ACC112 (cell line): ENCODE measurements at regions not wholly inside any gene's neighbourhood (a gene's known extent, or its start where the extent isn't known, plus 50 kb on each side); places are given as distances from the start of the nearest gene placed in this dataset.
"Not testable (repeated sequence)": the region's sequence is repeated elsewhere in the genome, so short reads cannot be mapped to it uniquely, and the experiment has no call there.

Experiments used
- H2AFZ ChIP-seq: fragments of 200-600 bp; sonication (generic); one replicate; pipeline ENCODE4 v1.6.0; 2017; ENCODE audit warnings: antibody characterized with exemption, low read length; ENCODE audit not compliant: unreplicated experiment
- H3K27ac ChIP-seq: fragments of 200-600 bp; sonication (generic); 2 replicates; pipeline ENCODE4 v1.5.1; 2014; ENCODE audit warnings: low read depth, mild to moderate bottlenecking, antibody characterized with exemption, low read length, moderate library complexity
- H3K27me3 ChIP-seq: fragments of 200-600 bp; sonication (generic); 2 replicates; pipeline ENCODE4 v1.6.1; 2014; ENCODE audit warnings: mild to moderate bottlenecking, antibody characterized with exemption, low read length, moderate library complexity, mixed read lengths; ENCODE audit not compliant: insufficient read depth
- H3K36me3 ChIP-seq: fragments of 200-600 bp; sonication (generic); 2 replicates; pipeline ENCODE4 v1.6.1; 2016; ENCODE audit warnings: mild to moderate bottlenecking, antibody characterized with exemption, low read length, moderate library complexity, mixed read lengths; ENCODE audit not compliant: insufficient read depth
- H3K4me1 ChIP-seq: fragments of 200-600 bp; sonication (generic); one replicate; pipeline ENCODE4 v1.6.1; 2016; ENCODE audit warnings: low read length, mixed read lengths; ENCODE audit not compliant: insufficient read depth, unreplicated experiment, control insufficient read depth
- H3K4me3 ChIP-seq: fragments of 200-600 bp; sonication (generic); 2 replicates; pipeline ENCODE4 v1.5.1; 2014; ENCODE audit warnings: mild to moderate bottlenecking, low read depth, low read length
- H3K79me2 ChIP-seq: fragments of 200-600 bp; sonication (generic); one replicate; pipeline ENCODE4 v1.6.0; 2016; ENCODE audit warnings: low read length; ENCODE audit not compliant: control insufficient read depth, unreplicated experiment, insufficient read depth

- H3K79me2 ChIP-seq = no peaks in the 10 kb centered on the region
- no peak overlapping the region for H2AFZ ChIP-seq
These were observed 69.4 kb upstream of the TARDBP start for GRCh38 chr1:10943041-10943440.

DNA sequence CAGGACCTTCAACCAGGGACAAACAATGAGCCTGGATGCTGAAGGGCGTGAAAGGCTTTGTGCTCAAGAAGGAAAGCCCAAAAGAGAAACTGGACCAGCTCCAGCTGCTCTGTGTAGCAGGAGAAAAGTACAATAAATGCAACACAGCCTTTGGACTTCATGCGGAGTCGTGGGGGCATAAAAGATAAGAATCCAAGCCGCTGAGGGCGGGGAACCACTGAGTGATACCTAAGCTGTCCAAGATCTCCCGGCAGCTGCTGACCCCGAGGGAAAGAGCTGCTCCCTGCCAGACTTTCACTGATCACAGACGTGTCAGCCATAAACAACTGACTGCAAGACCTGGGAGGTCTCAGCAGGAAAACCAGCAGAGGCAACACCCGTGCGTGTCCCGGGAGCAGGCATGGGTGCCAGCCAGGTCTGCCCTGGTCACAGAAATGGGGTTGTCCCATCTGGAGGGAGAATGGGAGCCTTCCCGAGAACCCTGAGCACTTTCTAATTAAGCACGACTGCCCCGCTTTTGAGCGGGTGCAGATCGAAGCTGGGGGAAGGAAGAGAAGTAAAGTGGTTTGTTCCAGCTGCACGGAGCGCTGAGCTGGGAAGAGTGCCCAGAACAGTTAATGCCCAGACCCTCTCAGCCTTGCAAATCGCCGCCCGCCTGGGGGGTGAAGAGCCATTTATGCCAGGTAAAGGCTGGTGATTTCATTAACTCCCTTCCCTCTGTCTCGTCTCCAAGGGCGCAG is 68.3 kb upstream of the TARDBP start:
- Histone ChIP-seq H3K79me2 (no peaks in the 10 kb centered on the region), H3K27me3 (no peaks in the 10 kb centered on the region), H3K4me3 (peak overlapping the region; percentile 76), H3K4me1 (no peaks in the 10 kb centered on the region), H2AFZ (peak overlapping the region; percentile 97), H3K27ac (no peak overlapping the region), H3K36me3 (no peaks in the 10 kb centered on the region)

More at GRCh38 chr1:10943041-10943440, 69.4 kb upstream of the TARDBP start:
- Histone ChIP-seq H3K27ac (no peak overlapping the region), H3K4me1 (no peaks in the 10 kb centered on the region), H3K36me3 (no peaks in the 10 kb centered on the region), H3K27me3 (no peaks in the 10 kb centered on the region), H3K4me3 (no peak overlapping the region)

DNA sequence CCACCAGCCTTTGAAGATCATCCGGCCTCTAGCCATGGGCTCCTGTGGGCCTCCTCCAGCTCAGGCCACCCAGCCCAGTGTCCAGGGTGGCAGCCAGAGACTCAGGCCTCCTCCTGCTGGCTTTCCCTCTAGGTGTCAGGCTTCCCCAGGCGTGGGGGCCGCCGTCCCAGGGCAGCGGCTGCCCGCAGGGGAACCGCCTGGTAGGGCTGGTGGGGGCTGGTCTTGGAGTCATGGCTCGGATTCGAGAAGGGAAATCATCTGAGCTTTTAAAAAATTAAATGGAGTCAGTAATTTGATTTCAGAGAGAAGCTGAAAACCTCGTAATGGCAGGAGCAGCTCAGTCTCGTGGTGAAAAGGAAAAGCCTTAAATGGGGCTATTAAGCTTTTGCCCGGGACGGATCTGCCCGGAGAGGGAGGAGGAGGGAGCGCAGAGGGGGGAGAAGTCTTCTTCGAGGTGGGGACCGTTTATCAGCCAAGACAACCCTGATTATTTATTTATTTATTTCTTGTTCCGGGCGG is 66.4 kb upstream of the TARDBP start:
- no peak overlapping the region for H3K4me3 ChIP-seq

GRCh38 chr1:10947181-10947580 is 65.3 kb upstream of the TARDBP start:
- Histone ChIP-seq H3K36me3 (no peaks in the 10 kb centered on the region), H2AFZ (no peak overlapping the region), H3K27me3 (no peaks in the 10 kb centered on the region), H3K4me1 (no peaks in the 10 kb centered on the region), H3K79me2 (no peaks in the 10 kb centered on the region), H3K27ac (no peak overlapping the region), H3K4me3 (no peak overlapping the region)

More for the DNA sequence above, 66.4 kb upstream of the TARDBP start:
- Histone ChIP-seq H3K27me3 (no peaks in the 10 kb centered on the region), H3K4me1 (no peaks in the 10 kb centered on the region), H3K36me3 (no peaks in the 10 kb centered on the region), H2AFZ (no peak overlapping the region), H3K79me2 (no peaks in the 10 kb centered on the region), H3K27ac (no peak overlapping the region)

DNA sequence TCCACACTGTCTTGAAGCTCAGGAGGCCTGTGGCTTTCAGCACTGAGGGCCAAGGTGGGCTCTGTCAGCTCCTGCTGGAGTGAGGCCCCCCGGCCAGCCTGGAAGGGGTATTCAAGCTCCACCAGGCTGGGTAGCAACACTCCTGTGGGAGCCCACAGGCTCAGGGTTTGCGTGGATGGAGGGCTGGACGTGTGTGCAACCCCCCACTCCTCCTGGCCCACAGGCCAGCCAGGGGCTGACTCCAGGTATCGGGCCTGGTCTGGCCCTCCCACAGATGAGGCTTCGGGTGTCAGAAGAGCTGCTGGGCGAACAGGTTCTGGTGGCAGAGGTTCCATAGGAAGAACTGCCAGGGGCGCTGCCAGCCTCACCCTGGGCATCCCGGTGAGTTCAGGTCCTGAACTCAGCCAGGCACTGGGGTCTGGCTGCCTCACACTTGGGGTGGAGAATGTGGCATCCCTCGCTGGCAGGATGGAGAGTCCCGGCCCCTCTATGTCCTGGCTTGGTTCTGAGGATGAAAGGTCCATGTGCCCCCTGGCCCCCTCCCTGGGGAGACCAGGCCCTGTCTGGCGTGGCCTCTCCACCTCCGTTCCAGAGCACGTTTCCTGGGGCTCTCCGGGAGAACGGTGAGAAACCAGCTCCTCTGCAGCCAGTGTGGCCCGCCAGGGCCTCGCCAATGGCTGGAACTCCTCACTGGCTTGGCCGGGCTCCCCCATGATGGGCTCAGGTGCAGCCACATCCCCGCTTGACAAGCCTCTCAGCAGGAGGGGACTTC is 64.6 kb upstream of the TARDBP start:
- 0 out of 2 replicates have a peak, but pooled peaks cover under 1% of the 10 kb centered on the region for H3K27me3 ChIP-seq
- H3K79me2 ChIP-seq = no peaks in the 10 kb centered on the region
- no peak overlapping the region for H3K27ac ChIP-seq
- no peak overlapping the region for H2AFZ ChIP-seq
- H3K4me1 ChIP-seq = no peaks in the 10 kb centered on the region
- no peak overlapping the region for H3K4me3 ChIP-seq
- H3K36me3 ChIP-seq = no peaks in the 10 kb centered on the region

DNA sequence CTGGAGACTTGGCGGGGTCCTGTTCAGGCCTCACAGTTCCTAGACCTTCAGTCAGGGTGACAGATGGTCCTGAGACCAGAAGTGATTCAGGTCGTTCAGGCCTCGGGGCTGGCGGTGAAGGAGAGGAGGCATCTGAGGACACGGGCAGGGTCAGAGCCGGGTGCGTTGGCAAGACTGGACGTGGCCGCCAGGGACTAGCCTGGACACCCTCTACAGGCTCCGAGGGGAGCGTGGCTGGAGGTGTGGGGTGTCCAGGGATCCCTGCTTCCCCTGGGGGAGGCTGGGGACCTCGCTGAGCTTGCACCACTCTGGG is 64.0 kb upstream of the TARDBP start:
- Histone ChIP-seq H2AFZ (no peak overlapping the region), H3K27ac (no peak overlapping the region), H3K4me3 (no peak overlapping the region), H3K4me1 (no peaks in the 10 kb centered on the region), H3K79me2 (no peaks in the 10 kb centered on the region), H3K36me3 (no peaks in the 10 kb centered on the region), H3K27me3 (peaks cover 6% of the 10 kb centered on the region; the same call in 1 of the 2 replicates)

- Histone ChIP-seq H3K36me3 (no peaks in the 10 kb centered on the region), H3K4me3 (no peak overlapping the region), H3K27ac (no peak overlapping the region), H3K4me1 (no peaks in the 10 kb centered on the region), H2AFZ (no peak overlapping the region), H3K79me2 (no peaks in the 10 kb centered on the region), H3K27me3 (peaks cover 10% of the 10 kb centered on the region; the same call in 1 of the 2 replicates)
These were observed 61.9 kb upstream of the TARDBP start for GRCh38 chr1:10950316-10951172.

DNA sequence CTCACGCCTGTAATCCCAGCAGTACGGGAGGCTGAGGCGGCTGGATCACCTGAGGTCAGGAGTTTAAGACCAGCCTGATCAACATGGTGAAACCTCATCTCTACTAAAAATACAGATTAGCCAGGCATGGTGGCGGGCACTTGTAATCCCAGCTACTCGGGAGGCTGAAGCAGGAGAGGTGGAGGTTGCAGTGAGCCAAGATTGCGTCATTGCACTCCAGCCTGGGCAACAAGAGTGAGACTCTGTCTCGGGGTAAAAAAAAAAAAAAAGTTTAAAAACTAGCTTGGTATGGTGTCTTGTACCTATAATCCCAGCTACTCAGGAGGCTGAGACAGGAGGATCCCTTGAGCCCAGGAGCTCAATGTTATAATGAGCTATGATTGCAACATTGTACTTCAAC is 61.2 kb upstream of the TARDBP start:
- H3K36me3 ChIP-seq, H3K4me3 ChIP-seq: not testable (repeated sequence)
- H3K27me3 ChIP-seq = peaks cover 10% of the 10 kb centered on the region; the same call in 1 of the 2 replicates

DNA sequence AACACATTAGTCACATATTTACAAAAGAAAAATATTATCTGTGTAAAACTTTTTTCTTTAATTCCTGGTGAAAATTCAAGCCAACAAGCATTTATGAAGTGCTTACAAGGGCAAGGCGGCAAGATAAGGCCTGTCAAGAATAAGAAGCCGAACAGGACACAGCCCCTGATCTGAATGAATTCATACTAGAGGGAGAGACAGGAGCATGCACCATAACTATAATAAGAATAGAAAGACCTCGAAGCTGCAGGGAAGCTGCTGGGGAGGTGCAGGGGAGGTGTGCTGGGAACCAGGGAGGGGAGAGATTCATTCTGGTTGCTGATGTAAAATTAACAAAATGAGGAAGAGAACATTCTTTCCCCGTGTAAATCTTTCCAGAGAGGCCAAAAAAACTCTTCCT is 60.5 kb upstream of the TARDBP start:
- H3K4me3 ChIP-seq = no peak overlapping the region
- no peaks in the 10 kb centered on the region for H3K4me1 ChIP-seq
- peaks cover 10% of the 10 kb centered on the region; the same call in 1 of the 2 replicates for H3K27me3 ChIP-seq
- no peaks in the 10 kb centered on the region for H3K36me3 ChIP-seq
- no peak overlapping the region for H3K27ac ChIP-seq
- H3K79me2 ChIP-seq = no peaks in the 10 kb centered on the region
- no peak overlapping the region for H2AFZ ChIP-seq

More for the DNA sequence above, 61.2 kb upstream of the TARDBP start:
- not testable (repeated sequence) for H3K79me2 ChIP-seq, H2AFZ ChIP-seq, H3K27ac ChIP-seq, H3K4me1 ChIP-seq

GRCh38 chr1:10953505-10954193 is 58.8 kb upstream of the TARDBP start:
- peaks cover 10% of the 10 kb centered on the region; the same call in 1 of the 2 replicates for H3K27me3 ChIP-seq
- no peaks in the 10 kb centered on the region for H3K4me1 ChIP-seq
- no peaks in the 10 kb centered on the region for H3K36me3 ChIP-seq
- H3K79me2 ChIP-seq = no peaks in the 10 kb centered on the region
- H3K4me3 ChIP-seq = no peak overlapping the region
- no peak overlapping the region for H3K27ac ChIP-seq
- no peak overlapping the region for H2AFZ ChIP-seq
